H9 (cell line): ENCODE measurements at regions not wholly inside any gene's neighbourhood (a gene's known extent, or its start where the extent isn't known, plus 50 kb on each side); places are given as distances from the start of the nearest gene placed in this dataset.

Experiments
- DNase-seq: peaks from one replicate; pipeline ENCODE4 v3.0.0-alpha.2; 2017
- H2AFZ ChIP-seq: one replicate; pipeline ENCODE4 v1.6.1; 2013; ENCODE audit warnings: mild to moderate bottlenecking, low read length, control low read depth, moderate library complexity
- H2AK5ac ChIP-seq: 2 replicates; pipeline ENCODE4 v1.6.1; 2013; ENCODE audit warnings: low read length, control low read depth, mixed read lengths; ENCODE audit not compliant: insufficient read length
- H2BK120ac ChIP-seq: one replicate; pipeline ENCODE4 v1.6.1; 2013; ENCODE audit warnings: low read depth, mild to moderate bottlenecking, low read length, control low read depth, inconsistent platforms; ENCODE audit not compliant: poor library complexity, severe bottlenecking
- H2BK12ac ChIP-seq: 2 replicates; pipeline ENCODE4 v1.6.1; 2013; ENCODE audit warnings: low read length, control low read depth, mixed read lengths, low read depth; ENCODE audit not compliant: insufficient read length
- H2BK15ac ChIP-seq: 2 replicates; pipeline ENCODE4 v1.6.1; 2013; ENCODE audit warnings: low read depth, low read length, control low read depth
- H2BK20ac ChIP-seq: one replicate; pipeline ENCODE4 v1.6.1; 2013; ENCODE audit warnings: low read depth, mild to moderate bottlenecking, low read length, control low read depth, inconsistent platforms; ENCODE audit not compliant: poor library complexity, severe bottlenecking
- H2BK5ac ChIP-seq: 2 replicates; pipeline ENCODE4 v1.6.1; 2013; ENCODE audit warnings: low read length, control low read depth, mixed read lengths; ENCODE audit not compliant: insufficient read length
- H3K14ac ChIP-seq: 2 replicates; pipeline ENCODE4 v1.6.1; 2013; ENCODE audit warnings: low read length, control low read depth; ENCODE audit not compliant: insufficient read depth
- H3K18ac ChIP-seq: 2 replicates; pipeline ENCODE4 v1.6.1; 2013; ENCODE audit warnings: low read depth, mild to moderate bottlenecking, mixed read lengths, low read length, control low read depth; ENCODE audit not compliant: insufficient read length
- H3K23ac ChIP-seq: 2 replicates; pipeline ENCODE4 v1.6.1; 2013; ENCODE audit warnings: low read length, control low read depth, mixed read lengths, low read depth; ENCODE audit not compliant: insufficient read length
- H3K23me2 ChIP-seq: 2 replicates; pipeline ENCODE4 v1.6.1; 2013; ENCODE audit warnings: low read depth, mild to moderate bottlenecking, mixed read lengths, low read length, control low read depth; ENCODE audit not compliant: insufficient read length, poor library complexity, severe bottlenecking
- H3K27ac ChIP-seq: 2 replicates; pipeline ENCODE4 v1.5.1; 2013; ENCODE audit warnings: low read length, control low read depth, mixed read lengths, low read depth; ENCODE audit not compliant: insufficient read length
- H3K27me3 ChIP-seq: 2 replicates; pipeline ENCODE4 v1.6.1; 2013; ENCODE audit warnings: low read length, control low read depth, inconsistent platforms; ENCODE audit not compliant: insufficient read depth
- H3K4ac ChIP-seq: 2 replicates; pipeline ENCODE4 v1.6.1; 2013; ENCODE audit warnings: low read depth, mild to moderate bottlenecking, control low read depth, inconsistent platforms, low read length, moderate library complexity
- H3K4me1 ChIP-seq: 2 replicates; pipeline ENCODE4 v1.6.1; 2013; ENCODE audit warnings: low read length, control low read depth, inconsistent platforms; ENCODE audit not compliant: insufficient read depth
- H3K4me2 ChIP-seq: 2 replicates; pipeline ENCODE4 v1.6.1; 2013; ENCODE audit warnings: low read length, control low read depth, mixed read lengths; ENCODE audit not compliant: insufficient read length, insufficient read depth
- H3K56ac ChIP-seq: 2 replicates; pipeline ENCODE4 v1.6.1; 2013; ENCODE audit warnings: low read depth, mild to moderate bottlenecking, mixed read lengths, low read length, control low read depth; ENCODE audit not compliant: insufficient read length
- H3K79me1 ChIP-seq: 2 replicates; pipeline ENCODE4 v1.6.1; 2013; ENCODE audit warnings: low read depth, mild to moderate bottlenecking, moderate library complexity, low read length, control low read depth, inconsistent platforms; ENCODE audit not compliant: insufficient read depth, poor library complexity, severe bottlenecking
- H3K79me2 ChIP-seq: 2 replicates; pipeline ENCODE4 v1.6.1; 2013; ENCODE audit warnings: low read length, control low read depth, inconsistent platforms; ENCODE audit not compliant: insufficient read depth
- H3K9ac ChIP-seq: 2 replicates; pipeline ENCODE4 v1.6.1; 2013; ENCODE audit warnings: low read length, control low read depth, mixed read lengths; ENCODE audit not compliant: insufficient read length; ENCODE audit errors: extremely low read depth
- H3K9me3 ChIP-seq: one replicate; pipeline ENCODE4 v1.6.1; 2013; ENCODE audit warnings: low read depth, low read length, inconsistent platforms; ENCODE audit not compliant: control insufficient read depth
- H3T11ph ChIP-seq: one replicate; pipeline ENCODE4 v1.6.1; 2013; ENCODE audit warnings: mild to moderate bottlenecking, low read length, control low read depth, inconsistent platforms
- H4K20me1 ChIP-seq: one replicate; pipeline ENCODE4 v1.6.1; 2013; ENCODE audit not compliant: control insufficient read depth, insufficient read length, insufficient read depth
- H4K5ac ChIP-seq: 2 replicates; pipeline ENCODE4 v1.6.1; 2013; ENCODE audit warnings: low read depth, mild to moderate bottlenecking, mixed read lengths, low read length, control low read depth; ENCODE audit not compliant: insufficient read length
- H4K8ac ChIP-seq: replicated peaks from 2 replicates; pipeline ENCODE4 v1.6.1; 2013; ENCODE audit warnings: low read length, control low read depth, mixed read lengths, low read depth; ENCODE audit not compliant: insufficient read length
- H4K91ac ChIP-seq: 2 replicates; pipeline ENCODE4 v1.6.1; 2013; ENCODE audit warnings: low read depth, mild to moderate bottlenecking, moderate library complexity, mixed read lengths, low read length, control low read depth; ENCODE audit not compliant: insufficient read length
- H3K27ac Mint-ChIP-seq, 3 experiments: 2 replicates in 2 of 3; 3 replicates in 1 of 3; pipeline ENCODE4 v1.8.0; 2020 to 2021; ENCODE audit warnings: mixed read lengths in 3 of 3, mild to moderate bottlenecking in 1 of 3, moderate library complexity in 1 of 3
- H3K27me3 Mint-ChIP-seq: 2 replicates; pipeline ENCODE4 v1.8.0; 2021; ENCODE audit warnings: low read depth, mild to moderate bottlenecking, moderate library complexity, mixed read lengths
- H3K36me3 Mint-ChIP-seq, 3 experiments: 2 replicates in 2 of 3; 3 replicates in 1 of 3; pipeline ENCODE4 v1.8.0; 2020 to 2021; ENCODE audit warnings: low read depth in 3 of 3, mixed read lengths in 3 of 3; ENCODE audit not compliant: insufficient read depth in 1 of 3
- H3K4me1 Mint-ChIP-seq, 2 experiments: 2 replicates each; pipeline ENCODE4 v1.8.0; 2020; ENCODE audit warnings: mixed read lengths in 2 of 2
- H3K4me3 Mint-ChIP-seq, 2 experiments: 2 replicates in 1 of 2; 3 replicates in 1 of 2; pipeline ENCODE4 v1.8.0; 2020 to 2021; ENCODE audit warnings: mild to moderate bottlenecking in 2 of 2, mixed read lengths in 2 of 2, moderate library complexity in 1 of 2
- H3K9me3 Mint-ChIP-seq, 2 experiments: 2 replicates in 1 of 2; 3 replicates in 1 of 2; pipeline ENCODE4 v1.8.0; 2020; ENCODE audit warnings: mild to moderate bottlenecking in 2 of 2, mixed read lengths in 2 of 2, moderate library complexity in 1 of 2
- WGBS: extraction: QIAGEN DNeasy Blood & Tissue Kit; methylation state at CpG from one replicate; pipeline ENCODE4 v1.1.7; 2013; ENCODE audit warnings: missing lambda C conversion rate, low lambda C conversion rate, mixed read lengths; ENCODE audit not compliant: insufficient read length; ENCODE audit errors: extremely low coverage; 5-methylcytosine and 5-hydroxymethylcytosine counted together
- TF ChIP-seq, protein P1 (sequence below): fragments of 200-600 bp; sonication (generic); conservative IDR thresholded peaks from 3 replicates; pipeline ENCODE4 v1.8.0; 2021; ENCODE audit warnings: antibody characterized with exemption, mild to moderate bottlenecking

DNA sequence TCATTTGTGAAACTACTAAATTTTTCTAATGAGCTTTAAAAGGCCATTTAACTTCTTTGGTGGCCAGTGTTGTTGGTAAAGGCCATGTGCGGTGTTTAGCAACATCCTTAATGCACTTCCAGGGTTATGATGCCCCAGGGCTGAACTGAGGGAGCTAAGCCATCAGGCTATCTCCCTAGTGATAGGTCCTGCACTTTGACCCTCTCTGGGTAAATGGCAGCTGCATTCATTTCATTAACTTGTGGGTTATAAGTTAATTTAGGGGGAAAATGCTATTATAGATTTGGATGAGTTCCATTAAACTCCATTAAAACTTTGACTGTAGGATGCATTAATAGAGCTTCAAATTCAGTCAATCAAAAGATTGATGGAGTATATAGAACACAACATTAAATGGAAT is 366.7 kb upstream of the ZNF717 start:
- no peak overlapping the region for H4K91ac ChIP-seq
- no peak overlapping the region for H3K18ac ChIP-seq
- no peak overlapping the region for H2BK120ac ChIP-seq
- H3K9me3 ChIP-seq: no peaks in the 10 kb centered on the region
- H2AFZ ChIP-seq: no peak overlapping the region
- H2BK20ac ChIP-seq: no peak overlapping the region
- TF ChIP-seq, protein P1, sequence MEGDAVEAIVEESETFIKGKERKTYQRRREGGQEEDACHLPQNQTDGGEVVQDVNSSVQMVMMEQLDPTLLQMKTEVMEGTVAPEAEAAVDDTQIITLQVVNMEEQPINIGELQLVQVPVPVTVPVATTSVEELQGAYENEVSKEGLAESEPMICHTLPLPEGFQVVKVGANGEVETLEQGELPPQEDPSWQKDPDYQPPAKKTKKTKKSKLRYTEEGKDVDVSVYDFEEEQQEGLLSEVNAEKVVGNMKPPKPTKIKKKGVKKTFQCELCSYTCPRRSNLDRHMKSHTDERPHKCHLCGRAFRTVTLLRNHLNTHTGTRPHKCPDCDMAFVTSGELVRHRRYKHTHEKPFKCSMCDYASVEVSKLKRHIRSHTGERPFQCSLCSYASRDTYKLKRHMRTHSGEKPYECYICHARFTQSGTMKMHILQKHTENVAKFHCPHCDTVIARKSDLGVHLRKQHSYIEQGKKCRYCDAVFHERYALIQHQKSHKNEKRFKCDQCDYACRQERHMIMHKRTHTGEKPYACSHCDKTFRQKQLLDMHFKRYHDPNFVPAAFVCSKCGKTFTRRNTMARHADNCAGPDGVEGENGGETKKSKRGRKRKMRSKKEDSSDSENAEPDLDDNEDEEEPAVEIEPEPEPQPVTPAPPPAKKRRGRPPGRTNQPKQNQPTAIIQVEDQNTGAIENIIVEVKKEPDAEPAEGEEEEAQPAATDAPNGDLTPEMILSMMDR: no peak
- H3K4me1 ChIP-seq: no peaks in the 10 kb centered on the region
- H3K9me3 Mint-ChIP-seq: peaks cover 2 to 3% of the 10 kb centered on the region in 2 experiments; a peak in 2 of 5 replicates
- H2BK15ac ChIP-seq: no peak overlapping the region
- H3K27ac Mint-ChIP-seq: no peak overlapping the region
- WGBS: no CpG with 5 or more reads among the region's 1 CpG
- H3T11ph ChIP-seq: no peak overlapping the region
- no peaks in the 10 kb centered on the region; a peak in 1 of 7 replicates for H3K36me3 Mint-ChIP-seq
- H3K79me1 ChIP-seq: no peaks in the 10 kb centered on the region
- no peak overlapping the region for H3K23ac ChIP-seq
- H3K4me1 Mint-ChIP-seq: no peaks in the 10 kb centered on the region
- H2AK5ac ChIP-seq: no peak overlapping the region
- DNase-seq: no peak
- no peak overlapping the region for H3K9ac ChIP-seq
- H2BK5ac ChIP-seq: no peak overlapping the region
- H3K14ac ChIP-seq: no peak overlapping the region
- no peaks in the 10 kb centered on the region for H3K79me2 ChIP-seq
- no peak overlapping the region for H4K8ac ChIP-seq
- H3K56ac ChIP-seq: no peak overlapping the region
- no peaks in the 10 kb centered on the region for H3K27me3 ChIP-seq
- H3K23me2 ChIP-seq: no peaks in the 10 kb centered on the region
- no peak overlapping the region for H3K4ac ChIP-seq
- no peak overlapping the region for H2BK12ac ChIP-seq
- H3K4me3 Mint-ChIP-seq: no peak overlapping the region
- no peak overlapping the region for H3K27ac ChIP-seq
- H3K27me3 Mint-ChIP-seq: no peaks in the 10 kb centered on the region
- H3K4me2 ChIP-seq: no peak overlapping the region
- no peaks in the 10 kb centered on the region for H4K20me1 ChIP-seq
- no peak overlapping the region for H4K5ac ChIP-seq
